A549 (cell line): ENCODE measurements at regions not wholly inside any gene's neighbourhood (a gene's known extent, or its start where the extent isn't known, plus 50 kb on each side); places are given as distances from the start of the nearest gene placed in this dataset.

Source experiments
- ATAC-seq, 2 experiments: fragments of 200-7000 bp in 1 of 2; fragments of >200 bp in 1 of 2; cut with Nextera tagmentation in 1 of 2; cut with Tn5 transposase in 1 of 2; 3 replicates each; pipeline versions ENCODE4 v1.8.0 to v1.9.1; 2018 to 2020; ENCODE audit warnings: mild to moderate bottlenecking in 1 of 2, moderate library complexity in 1 of 2
- CTCF ChIA-PET: fragments of 300-600 bp; sonication (Branson Sonifier 250); formaldehyde crosslinking; extraction: SDS; loops from one replicate; lab custom pipeline; 2021; ENCODE audit warnings: antibody characterized with exemption, inconsistent platforms; lab: Yijun Ruan, JAX
- POLR2A ChIA-PET: fragments of 350-600 bp; formaldehyde crosslinking; extraction: SDS; loops from one replicate; lab custom pipeline; 2021; ENCODE audit warnings: antibody characterized with exemption, inconsistent platforms; lab: Yijun Ruan, JAX
- DNase-seq, 2 experiments: peaks; one replicate each; pipeline versions ENCODE4 v3.0.0 to v3.0.0-alpha.2; 2011 to 2016; ENCODE audit warnings: low read depth in 1 of 2, low spot score in 1 of 2
- FAIRE-seq: peaks from 2 replicates; lab custom pipeline; 2011; peaks lifted over from hg19 to GRCh38; lab: Jason Lieb, UNC
- H3K27ac ChIP-seq, 2 experiments: fragments of >200 bp; sonication (Bioruptor Twin); formaldehyde crosslinking; 3 replicates each; pipeline ENCODE4 v1.5.1; 2016 to 2017
- H3K4me1 ChIP-seq: fragments of >200 bp; sonication (Bioruptor Twin); formaldehyde crosslinking; 3 replicates; pipeline ENCODE4 v1.6.1; 2016
- H3K4me2 ChIP-seq: fragments of >200 bp; sonication (Bioruptor Twin); formaldehyde crosslinking; 3 replicates; pipeline ENCODE4 v1.6.1; 2016
- H3K4me3 ChIP-seq: fragments of >200 bp; sonication (Bioruptor Twin); formaldehyde crosslinking; 3 replicates; pipeline ENCODE4 v1.5.1; 2016
- H3K9me3 ChIP-seq: fragments of >200 bp; sonication (Bioruptor Twin); formaldehyde crosslinking; 3 replicates; pipeline ENCODE4 v1.6.1; 2016
- BHLHE40 ChIP-seq: IDR thresholded peaks from 2 replicates; pipeline ENCODE4 v1.6.1; 2012; ENCODE audit warnings: low read depth, low read length, inconsistent platforms
- CBX8 ChIP-seq: fragments of 200-600 bp; sonication (generic); IDR thresholded peaks from 2 replicates; pipeline ENCODE4 v1.6.1; 2016
- CHD2 ChIP-seq: fragments of 150-350 bp; IDR thresholded peaks from 2 replicates; pipeline ENCODE4 v1.6.1; 2014; ENCODE audit warnings: low read length; ENCODE audit not compliant: partially characterized antibody
- E2F6 ChIP-seq: IDR thresholded peaks from 2 replicates; pipeline ENCODE4 v1.6.1; 2012; ENCODE audit warnings: low read depth, borderline replicate concordance
- EHF ChIP-seq: fragments of 250-450 bp; sonication (Bioruptor Pico); IDR thresholded peaks from 2 replicates; pipeline ENCODE4 v1.5.0; 2020; ENCODE audit warnings: mild to moderate bottlenecking
- EHMT2 ChIP-seq: fragments of 200-600 bp; sonication (generic); IDR thresholded peaks from 2 replicates; pipeline ENCODE4 v1.6.1; 2016; ENCODE audit warnings: antibody characterized with exemption, low read depth, mild to moderate bottlenecking, moderate library complexity
- ELK1 ChIP-seq: fragments of 150-350 bp; IDR thresholded peaks from 2 replicates; pipeline ENCODE4 v1.6.1; 2014; ENCODE audit warnings: low read depth, mild to moderate bottlenecking, low read length
- EP300 ChIP-seq, 2 experiments: fragments of >200 bp; sonication (Bioruptor Twin); formaldehyde crosslinking; IDR thresholded peaks; 2 replicates in 1 of 2; 3 replicates in 1 of 2; pipeline ENCODE4 v1.6.1; 2016 to 2017
- ESRRA ChIP-seq: fragments of 150-350 bp; IDR thresholded peaks from 2 replicates; pipeline ENCODE4 v1.6.1; 2014; ENCODE audit warnings: mild to moderate bottlenecking, low read length, borderline replicate concordance
- FOSL2 ChIP-seq, 2 experiments: fragments of 450-650 bp in 1 of 2; fragments of >200 bp in 1 of 2; sonication (Bioruptor Twin) in 1 of 2; formaldehyde crosslinking; IDR thresholded peaks; 2 replicates each; pipeline versions ENCODE4 v1.5.0 to v1.6.1; 2016 to 2020; ENCODE audit warnings: mild to moderate bottlenecking in 1 of 2, moderate library complexity in 1 of 2
- GATA3 ChIP-seq: IDR thresholded peaks from 2 replicates; pipeline ENCODE4 v1.6.1; 2012; ENCODE audit warnings: borderline replicate concordance
- HES2 ChIP-seq: fragments of >200 bp; sonication (Bioruptor Twin); formaldehyde crosslinking; IDR thresholded peaks from 2 replicates; pipeline ENCODE4 v1.6.1; 2016
- HMGXB4 ChIP-seq: fragments of 250-450 bp; sonication (Bioruptor Pico); IDR thresholded peaks from 2 replicates; pipeline ENCODE4 v1.5.0; 2021; ENCODE audit warnings: mild to moderate bottlenecking, moderate library complexity, borderline replicate concordance
- HOXB13 ChIP-seq: fragments of 250-450 bp; sonication (Bioruptor Pico); IDR thresholded peaks from 2 replicates; pipeline ENCODE4 v1.5.0; 2020; ENCODE audit warnings: low read depth, mild to moderate bottlenecking, moderate library complexity
- JUN ChIP-seq, 2 experiments: fragments of >200 bp; sonication (Bioruptor Twin); formaldehyde crosslinking; IDR thresholded peaks; 2 replicates in 1 of 2; 3 replicates in 1 of 2; pipeline ENCODE4 v1.6.1; 2016 to 2017
- MAFK ChIP-seq: fragments of 450-650 bp; IDR thresholded peaks from 2 replicates; pipeline ENCODE4 v1.6.1; 2014; ENCODE audit not compliant: partially characterized antibody
- MAZ ChIP-seq: fragments of 150-350 bp; IDR thresholded peaks from 2 replicates; pipeline ENCODE4 v1.6.1; 2014; ENCODE audit warnings: antibody characterized with exemption, low read depth, low read length, borderline replicate concordance
- MYC ChIP-seq: IDR thresholded peaks from 2 replicates; pipeline ENCODE4 v1.6.1; 2012; ENCODE audit warnings: mild to moderate bottlenecking, inconsistent platforms, low read length, improper control_type of control experiment, borderline replicate concordance
- POLR2AphosphoS2 ChIP-seq: conservative IDR thresholded peaks from 2 replicates; pipeline ENCODE4 v1.6.1; 2012; ENCODE audit warnings: low read length, improper control_type of control experiment, inconsistent platforms
- RNF2 ChIP-seq: fragments of 200-600 bp; sonication (generic); IDR thresholded peaks from 2 replicates; pipeline ENCODE4 v1.6.1; 2016; ENCODE audit warnings: low read depth, mild to moderate bottlenecking, antibody characterized with exemption, moderate library complexity, borderline replicate concordance
- USF2 ChIP-seq: fragments of 450-650 bp; IDR thresholded peaks from 2 replicates; pipeline ENCODE4 v1.6.1; 2014; ENCODE audit warnings: antibody characterized with exemption
- ZC3H11A ChIP-seq: fragments of 450-650 bp; IDR thresholded peaks from 2 replicates; pipeline ENCODE4 v1.6.1; 2014; ENCODE audit warnings: antibody characterized with exemption, mild to moderate bottlenecking
- ZNF302 ChIP-seq: fragments of 250-450 bp; sonication (Bioruptor Pico); IDR thresholded peaks from 2 replicates; pipeline ENCODE4 v1.9.0; 2021; ENCODE audit warnings: inconsistent platforms, mild to moderate bottlenecking, moderate library complexity
- WGBS: methylation state at CpG from one replicate; pipeline ENCODE4 v1.1.6; 2017; ENCODE audit errors: missing lambda C conversion rate; 5-methylcytosine and 5-hydroxymethylcytosine counted together
- TF ChIP-seq, protein P1 (sequence below): fragments of >200 bp; sonication (Bioruptor Twin); formaldehyde crosslinking; IDR thresholded peaks from 3 replicates; pipeline ENCODE4 v1.5.1; 2016

DNA sequence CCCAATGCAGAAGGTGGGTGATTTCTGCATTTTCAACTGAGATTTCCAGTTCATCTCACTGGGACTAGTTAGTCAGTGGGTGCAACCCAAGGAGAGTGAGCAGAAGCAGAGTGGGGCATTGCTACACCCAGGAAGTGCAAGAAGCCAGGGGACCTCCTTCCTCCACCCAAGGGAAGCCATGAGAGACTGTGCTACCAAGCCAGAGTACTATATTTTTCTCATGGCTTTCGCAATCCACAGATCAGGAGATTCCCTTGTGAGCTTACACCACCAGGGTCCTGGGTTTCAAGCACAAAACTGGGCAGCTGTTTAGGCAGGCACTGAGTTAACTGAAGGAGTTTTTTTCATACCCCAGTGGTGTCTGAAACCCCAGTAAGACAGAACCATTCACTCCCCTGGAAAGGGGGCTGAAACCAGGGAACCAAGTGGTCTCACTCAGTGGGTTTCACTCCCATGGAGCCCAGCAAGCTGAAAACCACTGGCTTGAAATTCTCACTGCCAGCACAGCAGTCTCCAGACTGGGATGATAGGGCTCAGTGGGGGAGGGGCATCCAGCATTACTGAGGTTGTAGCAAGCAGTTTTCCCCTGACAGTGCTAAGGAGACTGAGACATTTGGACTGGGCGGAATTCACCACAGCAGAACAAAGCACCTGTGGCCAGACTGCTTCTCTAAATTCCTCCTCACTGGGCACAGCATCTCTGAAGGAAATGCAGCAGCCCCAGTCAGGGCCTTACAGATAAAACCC lies 903.4 kb downstream of the TECRL start:
- Histone ChIP-seq H3K27ac (no peak overlapping the region), H3K4me3 (no peak overlapping the region), H3K9me3 (no peaks in the 10 kb centered on the region), H3K4me1 (no peaks in the 10 kb centered on the region), H3K4me2 (no peak overlapping the region)
- WGBS = 27% methylated on average over 2 of the region's 2 CpGs
- ChIA-PET CTCF (no interaction called here), POLR2A (no interaction called here)
- FAIRE-seq (no peak), ATAC-seq (no peak), DNase-seq (no peak)
- no peak for TF ChIP-seq CBX8
- TF ChIP-seq EP300 (IDR thresholded peaks at IDR 0.05) = no peak
- TF ChIP-seq HES2 = no peak
- TF ChIP-seq RNF2 = no peak
- no peak for TF ChIP-seq HOXB13 (CRISPR knock-in tag)
- TF ChIP-seq MAZ = no peak
- TF ChIP-seq ZNF302 (CRISPR knock-in tag) = no peak
- no peak for TF ChIP-seq ZC3H11A
- no peak for TF ChIP-seq GATA3
- no peak for TF ChIP-seq HMGXB4 (CRISPR knock-in tag)
- no peak for TF ChIP-seq ELK1

DNA sequence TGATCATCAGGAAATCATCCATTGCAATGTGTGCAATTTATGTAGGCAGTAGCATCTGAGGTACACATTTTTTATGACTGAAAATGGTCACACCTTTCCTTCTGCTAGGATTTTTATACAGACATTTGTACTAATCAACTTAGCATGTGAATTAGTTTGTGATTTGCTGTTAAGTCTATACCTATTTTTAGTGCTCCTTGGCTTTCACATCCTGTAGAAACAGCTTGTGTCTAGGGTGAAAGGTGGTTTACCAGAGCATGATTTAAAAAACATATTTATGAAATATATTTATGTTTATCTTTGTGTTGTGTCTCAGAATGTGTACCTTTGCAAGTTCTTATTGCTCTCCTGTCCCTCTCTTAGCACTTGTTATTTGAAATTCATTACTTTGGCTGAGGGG lies 916.0 kb downstream of the TECRL start:
- no peak for DNase-seq
- ChIA-PET POLR2A (no interaction called here), CTCF (no interaction called here)
- Histone ChIP-seq H3K4me3 (no peak overlapping the region), H3K9me3 (no peaks in the 10 kb centered on the region), H3K27ac (no peak overlapping the region), H3K4me2 (no peak overlapping the region), H3K4me1 (no peaks in the 10 kb centered on the region)
- TF ChIP-seq CBX8 (no peak), ZC3H11A (no peak), POLR2AphosphoS2 (no peak), BHLHE40 (no peak), JUN (IDR thresholded peaks at IDR 0.05) (no peak), USF2 (no peak), MAZ (no peak), CHD2 (no peak), MAFK (no peak), EHMT2 (no peak), EHF (no peak), GATA3 (no peak), ESRRA (no peak), E2F6 (no peak), RNF2 (no peak), MYC (no peak), FOSL2 (IDR thresholded peaks at IDR 0.05) (no peak), FOSL2 (CRISPR knock-in tag; IDR thresholded peaks at IDR 0.05) (no peak), HMGXB4 (CRISPR knock-in tag) (no peak)
- TF ChIP-seq, protein P1, sequence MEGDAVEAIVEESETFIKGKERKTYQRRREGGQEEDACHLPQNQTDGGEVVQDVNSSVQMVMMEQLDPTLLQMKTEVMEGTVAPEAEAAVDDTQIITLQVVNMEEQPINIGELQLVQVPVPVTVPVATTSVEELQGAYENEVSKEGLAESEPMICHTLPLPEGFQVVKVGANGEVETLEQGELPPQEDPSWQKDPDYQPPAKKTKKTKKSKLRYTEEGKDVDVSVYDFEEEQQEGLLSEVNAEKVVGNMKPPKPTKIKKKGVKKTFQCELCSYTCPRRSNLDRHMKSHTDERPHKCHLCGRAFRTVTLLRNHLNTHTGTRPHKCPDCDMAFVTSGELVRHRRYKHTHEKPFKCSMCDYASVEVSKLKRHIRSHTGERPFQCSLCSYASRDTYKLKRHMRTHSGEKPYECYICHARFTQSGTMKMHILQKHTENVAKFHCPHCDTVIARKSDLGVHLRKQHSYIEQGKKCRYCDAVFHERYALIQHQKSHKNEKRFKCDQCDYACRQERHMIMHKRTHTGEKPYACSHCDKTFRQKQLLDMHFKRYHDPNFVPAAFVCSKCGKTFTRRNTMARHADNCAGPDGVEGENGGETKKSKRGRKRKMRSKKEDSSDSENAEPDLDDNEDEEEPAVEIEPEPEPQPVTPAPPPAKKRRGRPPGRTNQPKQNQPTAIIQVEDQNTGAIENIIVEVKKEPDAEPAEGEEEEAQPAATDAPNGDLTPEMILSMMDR = no peak
- no peak for FAIRE-seq
- no peak for ATAC-seq
